WTC11 (cell line): ENCODE measurements at regions not wholly inside any gene's neighbourhood (a gene's known extent, or its start where the extent isn't known, plus 50 kb on each side); places are given as distances from the start of the nearest gene placed in this dataset.

Experiments
- CBFB ChIP-seq: sonication (generic); formaldehyde crosslinking; IDR thresholded peaks from 2 replicates; pipeline ENCODE4 v1.8.1; 2022; ENCODE audit warnings: mild to moderate bottlenecking, low read depth, missing genetic modification reagents
- RORB ChIP-seq: fragments of 250-450 bp; sonication (Bioruptor Pico); IDR thresholded peaks from 2 replicates; pipeline ENCODE4 v1.9.0; 2021; ENCODE audit warnings: mild to moderate bottlenecking
- TF ChIP-seq, protein P1 (sequence below): fragments of 200-600 bp; IDR thresholded peaks from 2 replicates; pipeline ENCODE4 v1.8.0; 2022; ENCODE audit warnings: antibody characterized with exemption
- TF ChIP-seq, protein P2 (sequence below): sonication (generic); formaldehyde crosslinking; IDR thresholded peaks from 2 replicates; pipeline ENCODE4 v1.8.1; 2023; ENCODE audit warnings: mild to moderate bottlenecking, missing genetic modification reagents, borderline replicate concordance

DNA sequence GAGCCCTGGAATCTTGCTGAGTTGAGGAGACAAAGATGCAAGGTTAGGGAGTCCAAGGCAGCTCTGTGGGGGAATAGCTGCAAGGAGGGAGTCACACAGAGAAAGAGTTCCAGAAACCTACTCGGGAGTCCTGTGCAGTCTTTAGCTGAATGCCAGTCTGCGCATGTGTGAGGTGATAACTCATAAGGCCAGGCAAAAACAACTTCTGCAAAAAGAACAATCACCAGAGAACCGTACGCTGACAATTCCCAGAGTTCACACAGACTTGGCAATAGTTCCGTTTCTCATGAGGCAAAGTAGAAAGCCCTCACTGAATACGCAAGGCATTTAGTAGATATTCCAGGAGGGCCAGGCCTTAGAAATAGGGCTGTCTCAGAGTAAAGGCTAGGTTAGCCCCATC, 135.2 kb upstream of the TAB2 start:
- TF ChIP-seq RORB (CRISPR knock-in tag) (no peak), CBFB (CRISPR knock-in tag) (no peak)
- TF ChIP-seq, protein P1, sequence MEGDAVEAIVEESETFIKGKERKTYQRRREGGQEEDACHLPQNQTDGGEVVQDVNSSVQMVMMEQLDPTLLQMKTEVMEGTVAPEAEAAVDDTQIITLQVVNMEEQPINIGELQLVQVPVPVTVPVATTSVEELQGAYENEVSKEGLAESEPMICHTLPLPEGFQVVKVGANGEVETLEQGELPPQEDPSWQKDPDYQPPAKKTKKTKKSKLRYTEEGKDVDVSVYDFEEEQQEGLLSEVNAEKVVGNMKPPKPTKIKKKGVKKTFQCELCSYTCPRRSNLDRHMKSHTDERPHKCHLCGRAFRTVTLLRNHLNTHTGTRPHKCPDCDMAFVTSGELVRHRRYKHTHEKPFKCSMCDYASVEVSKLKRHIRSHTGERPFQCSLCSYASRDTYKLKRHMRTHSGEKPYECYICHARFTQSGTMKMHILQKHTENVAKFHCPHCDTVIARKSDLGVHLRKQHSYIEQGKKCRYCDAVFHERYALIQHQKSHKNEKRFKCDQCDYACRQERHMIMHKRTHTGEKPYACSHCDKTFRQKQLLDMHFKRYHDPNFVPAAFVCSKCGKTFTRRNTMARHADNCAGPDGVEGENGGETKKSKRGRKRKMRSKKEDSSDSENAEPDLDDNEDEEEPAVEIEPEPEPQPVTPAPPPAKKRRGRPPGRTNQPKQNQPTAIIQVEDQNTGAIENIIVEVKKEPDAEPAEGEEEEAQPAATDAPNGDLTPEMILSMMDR: no peak
- TF ChIP-seq, protein P2, sequence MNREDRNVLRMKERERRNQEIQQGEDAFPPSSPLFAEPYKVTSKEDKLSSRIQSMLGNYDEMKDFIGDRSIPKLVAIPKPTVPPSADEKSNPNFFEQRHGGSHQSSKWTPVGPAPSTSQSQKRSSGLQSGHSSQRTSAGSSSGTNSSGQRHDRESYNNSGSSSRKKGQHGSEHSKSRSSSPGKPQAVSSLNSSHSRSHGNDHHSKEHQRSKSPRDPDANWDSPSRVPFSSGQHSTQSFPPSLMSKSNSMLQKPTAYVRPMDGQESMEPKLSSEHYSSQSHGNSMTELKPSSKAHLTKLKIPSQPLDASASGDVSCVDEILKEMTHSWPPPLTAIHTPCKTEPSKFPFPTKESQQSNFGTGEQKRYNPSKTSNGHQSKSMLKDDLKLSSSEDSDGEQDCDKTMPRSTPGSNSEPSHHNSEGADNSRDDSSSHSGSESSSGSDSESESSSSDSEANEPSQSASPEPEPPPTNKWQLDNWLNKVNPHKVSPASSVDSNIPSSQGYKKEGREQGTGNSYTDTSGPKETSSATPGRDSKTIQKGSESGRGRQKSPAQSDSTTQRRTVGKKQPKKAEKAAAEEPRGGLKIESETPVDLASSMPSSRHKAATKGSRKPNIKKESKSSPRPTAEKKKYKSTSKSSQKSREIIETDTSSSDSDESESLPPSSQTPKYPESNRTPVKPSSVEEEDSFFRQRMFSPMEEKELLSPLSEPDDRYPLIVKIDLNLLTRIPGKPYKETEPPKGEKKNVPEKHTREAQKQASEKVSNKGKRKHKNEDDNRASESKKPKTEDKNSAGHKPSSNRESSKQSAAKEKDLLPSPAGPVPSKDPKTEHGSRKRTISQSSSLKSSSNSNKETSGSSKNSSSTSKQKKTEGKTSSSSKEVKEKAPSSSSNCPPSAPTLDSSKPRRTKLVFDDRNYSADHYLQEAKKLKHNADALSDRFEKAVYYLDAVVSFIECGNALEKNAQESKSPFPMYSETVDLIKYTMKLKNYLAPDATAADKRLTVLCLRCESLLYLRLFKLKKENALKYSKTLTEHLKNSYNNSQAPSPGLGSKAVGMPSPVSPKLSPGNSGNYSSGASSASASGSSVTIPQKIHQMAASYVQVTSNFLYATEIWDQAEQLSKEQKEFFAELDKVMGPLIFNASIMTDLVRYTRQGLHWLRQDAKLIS (CRISPR knock-in tag): no peak
